Embryonic facial prominence (tissue), 1 donor: ENCODE measurements at regions not wholly inside any gene's neighbourhood (a gene's known extent, or its start where the extent isn't known, plus 50 kb on each side); places are given as distances from the start of the nearest gene placed in this dataset.

Experiments used
- DNase-seq: peaks from one replicate; pipeline ENCODE4 v3.0.0-alpha.2; 2016; ENCODE audit errors: extremely low spot score

DNA sequence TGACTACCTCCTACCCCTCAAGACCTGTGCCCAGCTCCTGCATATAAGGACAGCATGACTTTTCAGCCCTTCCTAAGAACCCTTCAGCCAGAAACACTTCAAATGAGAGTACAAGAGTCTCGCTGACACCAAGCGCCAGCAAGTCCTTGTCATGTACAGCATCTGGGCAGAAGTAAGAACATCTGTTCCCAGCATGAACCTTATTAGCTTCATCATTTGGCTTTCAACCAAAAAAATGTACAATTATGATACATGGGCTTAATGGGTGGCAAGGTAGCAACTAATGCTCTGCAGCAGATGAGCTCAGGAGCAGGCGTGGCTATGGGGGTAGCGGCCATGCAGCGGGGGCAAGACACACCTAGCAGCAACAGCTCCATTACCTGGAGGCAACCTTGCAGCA is 487.6 kb downstream of the COG6 start:
- no peak for DNase-seq

DNA sequence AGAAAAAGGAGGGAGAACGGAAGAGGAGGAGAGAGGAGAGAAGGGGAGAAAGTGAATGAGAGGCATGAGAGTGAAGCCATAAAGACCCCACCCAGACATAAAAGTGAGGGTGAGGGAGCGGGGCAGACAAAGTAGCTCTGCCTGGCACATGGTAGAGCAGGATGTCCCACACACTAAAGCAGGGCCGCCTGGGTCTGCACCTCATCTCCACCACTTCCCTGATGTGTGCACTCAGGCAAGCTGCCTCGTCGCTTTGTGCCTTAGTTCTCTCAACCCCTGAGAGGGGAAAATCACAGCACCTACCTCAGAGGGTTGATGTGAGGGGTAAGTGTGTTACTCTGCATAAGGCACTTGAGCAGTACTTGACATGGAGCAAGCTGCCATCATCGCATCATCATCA is 488.1 kb downstream of the COG6 start:
- no peak for DNase-seq

DNA sequence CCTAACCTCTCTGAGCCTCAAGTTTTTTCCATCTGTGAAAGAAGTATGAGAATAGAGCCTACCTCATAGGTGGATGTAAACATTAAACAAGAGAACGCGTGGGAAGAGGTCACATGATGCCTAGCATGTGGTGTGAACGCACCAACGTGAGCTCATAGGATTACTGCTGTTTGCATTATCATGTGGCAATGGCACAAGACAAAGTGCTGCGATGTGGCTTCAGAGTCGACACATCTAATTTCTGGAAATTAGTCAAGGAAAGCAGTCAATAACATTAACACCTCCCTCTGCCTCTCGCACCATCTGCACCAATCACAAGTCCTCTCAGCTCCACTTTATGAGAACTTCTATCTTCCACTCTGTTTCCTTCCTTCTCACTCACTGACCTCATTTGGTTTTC is 489.7 kb downstream of the COG6 start:
- no peak for DNase-seq

DNA sequence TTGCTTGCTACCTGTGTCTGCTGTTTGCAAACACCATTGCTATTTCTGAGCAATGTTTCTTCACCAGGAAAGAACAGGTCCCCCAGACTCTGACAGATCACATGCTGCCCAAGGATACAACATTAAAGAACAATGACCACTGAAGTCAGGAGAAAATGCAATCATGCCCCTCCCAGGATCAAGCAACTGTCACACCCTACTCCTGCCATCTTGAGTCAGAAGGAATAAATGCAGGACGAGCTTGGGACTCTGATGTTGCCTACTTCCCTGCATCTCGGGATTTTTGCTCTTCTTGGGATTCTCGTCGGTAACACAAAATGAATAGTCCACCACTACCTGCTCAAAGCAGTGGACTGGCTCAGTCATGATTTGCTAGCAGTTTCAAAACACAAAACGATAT is 490.6 kb downstream of the COG6 start:
- DNase-seq = no peak

DNA sequence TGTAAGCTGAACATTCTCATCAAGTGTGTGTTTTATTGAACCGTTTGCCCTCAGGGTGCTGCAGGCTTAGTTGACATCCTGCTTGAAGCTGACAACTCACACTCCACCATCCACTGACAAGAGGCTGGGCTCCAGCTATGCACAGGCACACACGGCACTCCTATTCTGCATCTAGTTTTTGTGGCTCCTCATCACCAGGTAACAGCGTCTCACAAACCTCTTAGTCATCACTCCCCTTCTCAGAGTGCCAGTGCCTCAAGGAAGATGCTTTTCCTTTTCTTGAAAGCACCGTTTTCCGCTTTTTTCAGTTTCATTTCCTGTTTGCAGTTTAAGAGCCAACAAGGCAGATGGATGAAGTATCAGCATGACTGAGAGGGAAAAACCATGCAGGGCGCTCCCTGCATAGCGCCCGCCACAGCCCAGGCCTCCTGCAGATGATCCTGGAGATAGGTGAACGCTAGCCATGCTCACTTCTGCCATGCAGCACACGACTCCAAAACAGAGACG is 491.2 kb downstream of the COG6 start:
- no peak for DNase-seq

DNA sequence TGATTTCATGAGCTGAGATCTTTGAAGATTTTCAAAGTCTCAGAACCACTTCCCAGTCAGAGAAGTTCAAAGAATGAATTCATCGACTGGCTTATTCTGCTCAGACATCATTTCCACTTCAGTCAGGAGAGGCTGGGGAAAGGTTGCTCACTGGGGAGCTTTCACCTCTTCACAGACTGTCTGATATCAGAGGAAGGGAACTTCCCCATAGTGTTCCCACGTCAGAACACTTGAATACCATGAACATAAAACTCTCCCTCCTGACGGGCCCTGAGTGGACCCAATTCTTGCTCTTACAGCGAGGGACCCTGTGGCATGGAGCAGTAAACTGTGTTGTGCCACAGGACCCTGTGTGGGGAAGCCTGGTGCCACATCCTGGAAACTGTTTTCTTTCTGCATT is 492.6 kb downstream of the COG6 start:
- no peak for DNase-seq

DNA sequence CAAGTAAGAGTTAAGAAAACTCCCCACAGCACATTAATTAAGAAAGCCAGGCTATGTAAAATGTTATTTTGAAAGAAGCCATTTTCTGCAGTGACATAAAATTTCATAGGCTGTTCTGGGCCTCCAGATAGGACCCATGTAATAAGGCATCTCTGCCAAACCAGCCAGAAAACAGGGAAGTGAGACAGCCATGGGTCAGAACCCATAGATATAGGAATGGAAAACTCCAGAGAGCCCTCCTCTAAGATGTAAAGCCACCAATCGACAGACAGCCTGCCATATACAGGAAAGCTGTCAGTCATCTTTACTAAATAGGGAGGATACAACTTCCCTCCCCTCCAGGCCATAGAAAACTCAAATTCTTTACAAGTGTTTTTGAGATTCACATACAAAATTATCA is 493.3 kb downstream of the COG6 start:
- no peak for DNase-seq

DNA sequence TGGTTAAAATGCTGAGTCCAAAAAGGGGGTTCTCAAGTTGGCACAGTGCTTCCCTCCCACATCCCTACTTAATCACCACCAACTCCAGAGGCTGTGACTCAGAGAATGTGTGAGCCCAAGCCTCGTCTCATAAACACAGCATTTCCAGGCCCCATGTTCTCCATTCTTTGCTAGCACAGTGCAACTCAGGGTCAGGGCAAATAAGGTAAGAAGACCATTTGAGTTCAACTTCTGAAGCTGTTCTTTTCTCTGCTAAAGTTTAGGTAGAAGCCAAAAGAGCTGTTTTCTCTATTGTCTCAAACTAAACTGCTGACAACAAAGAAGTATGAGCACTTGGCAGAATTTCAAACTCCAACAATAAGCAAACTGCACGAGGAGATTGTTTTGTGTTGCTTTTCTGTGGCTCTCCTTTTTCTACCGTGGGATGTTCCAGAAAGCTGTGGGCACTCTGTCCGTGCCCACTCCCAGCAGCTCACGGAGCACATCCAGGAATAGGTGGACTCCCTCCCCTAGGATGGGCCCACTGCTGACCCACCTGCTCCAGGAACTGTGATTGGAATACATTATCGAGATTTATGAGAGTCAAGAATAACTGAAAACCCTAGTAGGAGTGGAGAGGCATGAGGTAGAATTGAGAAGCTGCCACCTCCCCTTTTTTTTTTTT is 494.3 kb downstream of the COG6 start:
- no peak for DNase-seq

DNA sequence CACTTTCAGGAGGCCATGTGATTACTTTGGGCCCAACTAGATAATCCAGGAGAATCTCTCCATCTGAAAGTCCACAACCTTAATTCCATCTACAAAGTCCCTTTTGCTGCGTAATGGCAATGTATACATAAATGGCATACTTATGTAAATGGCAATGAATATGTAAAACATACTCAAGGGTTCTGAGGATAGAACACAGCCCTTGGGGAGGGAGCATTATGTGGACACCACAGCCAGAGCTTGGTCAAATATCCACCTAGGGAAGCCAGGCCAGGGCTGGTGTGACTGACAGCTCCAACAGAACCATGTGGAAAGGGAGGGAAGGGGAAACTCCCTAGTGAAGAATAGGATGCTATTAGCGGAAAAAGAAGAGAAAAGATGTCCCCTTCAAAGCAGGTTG is 496.2 kb downstream of the COG6 start:
- no peak for DNase-seq

DNA sequence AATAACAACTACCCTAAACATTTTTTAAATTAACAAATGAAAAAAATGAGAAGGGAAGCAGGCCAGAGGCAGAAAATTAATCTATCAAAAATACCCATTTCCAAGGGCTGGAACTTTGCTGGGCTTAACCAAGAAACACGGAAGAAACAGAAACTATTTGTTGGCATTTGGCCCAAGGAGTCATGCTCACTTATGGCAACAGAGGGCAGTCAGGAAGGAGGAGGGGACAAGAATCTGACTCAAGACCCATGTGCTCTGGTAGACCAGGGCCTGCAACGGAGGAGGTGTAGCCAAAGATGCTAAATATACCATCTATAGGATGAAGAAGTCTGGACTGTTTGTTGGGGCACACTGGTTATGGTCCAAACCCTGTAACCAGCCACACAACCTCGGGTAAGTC is 496.7 kb downstream of the COG6 start:
- no peak for DNase-seq

DNA sequence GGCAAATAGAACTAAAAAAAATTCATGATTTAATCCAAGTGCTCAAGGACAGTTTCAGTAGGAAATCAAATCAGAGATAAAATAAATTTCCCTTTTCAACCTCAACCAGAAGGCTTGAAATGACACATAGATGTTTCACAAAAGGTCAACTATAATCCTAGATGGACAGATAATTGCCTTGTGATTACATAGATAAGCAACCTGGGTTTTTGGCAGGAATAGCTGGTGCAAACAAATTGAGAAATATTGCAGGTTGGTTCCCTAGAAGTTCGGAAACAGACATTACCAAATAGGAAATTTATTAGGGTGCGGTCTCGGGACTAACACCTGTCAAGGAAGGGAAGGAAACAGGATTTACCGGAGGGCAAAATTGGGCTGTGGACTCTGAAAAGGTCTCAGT is 497.5 kb downstream of the COG6 start:
- no peak for DNase-seq

DNA sequence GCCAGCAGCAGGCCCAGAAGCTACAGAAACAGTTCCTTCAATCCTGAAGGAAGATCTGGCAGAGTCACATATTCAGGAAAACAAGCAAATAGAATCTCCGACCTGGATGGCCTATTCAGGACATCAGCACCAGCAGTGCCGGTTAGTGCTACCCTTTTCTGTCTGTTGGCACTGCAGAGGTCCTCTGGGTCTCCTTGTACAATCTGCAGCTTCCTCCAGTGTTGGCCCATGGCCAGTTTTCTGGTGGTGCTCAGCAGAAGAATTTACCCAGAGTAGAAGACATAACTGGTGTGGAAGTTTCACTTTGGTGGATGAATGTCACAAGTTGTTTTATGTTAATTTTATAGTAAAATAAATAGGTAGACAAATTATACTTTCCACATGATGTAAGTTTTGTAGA is 498.1 kb downstream of the COG6 start:
- no peak for DNase-seq

DNA sequence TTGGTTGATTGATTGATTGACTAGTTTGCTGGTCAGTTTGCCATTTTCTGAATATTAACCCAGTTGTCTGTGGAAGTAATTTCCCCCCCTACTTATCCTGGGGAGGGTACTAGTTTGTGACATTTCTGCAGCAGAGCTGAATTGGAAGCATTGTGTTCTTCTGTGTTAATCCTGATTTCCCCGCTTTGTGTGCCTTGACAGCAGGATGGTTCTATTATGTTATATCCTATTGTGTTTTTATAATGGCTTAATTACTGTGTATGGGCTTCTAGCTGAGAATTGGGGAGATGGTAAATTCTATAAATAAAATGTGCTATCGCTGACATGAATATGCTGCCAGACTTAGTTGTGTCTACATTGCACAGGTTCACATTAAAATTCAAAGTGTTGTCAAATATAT is 499.7 kb downstream of the COG6 start:
- no peak for DNase-seq

DNA sequence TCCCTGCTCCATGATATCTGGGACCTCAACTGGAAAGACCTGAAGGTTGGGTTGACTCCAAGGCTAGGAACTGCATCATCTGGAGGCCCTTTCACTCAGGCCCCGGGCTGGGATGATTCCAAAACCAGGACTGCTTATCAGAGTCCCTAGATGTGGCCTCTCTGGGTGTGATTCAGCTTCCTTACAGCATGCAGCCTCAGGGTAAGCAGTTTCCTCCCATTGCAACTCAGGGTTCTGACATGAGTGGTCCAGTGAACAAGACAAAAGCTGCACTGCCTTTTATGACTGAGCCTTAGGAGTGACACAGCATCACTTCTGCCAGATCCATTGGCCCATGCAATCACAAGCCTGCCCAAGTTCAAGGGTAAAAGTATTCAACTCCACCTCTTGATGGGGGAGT is 502.8 kb downstream of the COG6 start:
- DNase-seq = no peak

DNA sequence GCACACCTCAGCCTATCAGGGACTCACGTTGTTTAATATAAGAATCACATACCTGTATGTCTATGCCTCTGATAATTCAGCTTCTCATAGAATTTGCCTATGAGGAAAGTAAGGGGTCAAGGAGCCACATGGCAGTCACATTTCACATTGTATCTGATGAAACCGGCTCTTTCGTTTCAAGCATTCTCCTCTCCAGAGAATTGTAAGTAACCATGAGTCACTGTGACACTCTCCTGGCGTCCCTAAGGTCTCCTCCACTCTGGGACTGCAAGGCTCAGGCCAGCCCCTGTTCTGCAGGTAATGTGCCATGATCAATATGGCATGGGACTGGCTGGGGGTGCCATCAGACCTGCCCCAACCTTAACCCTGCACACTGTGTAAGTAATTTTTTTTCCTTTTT is 503.3 kb downstream of the COG6 start:
- DNase-seq = no peak

DNA sequence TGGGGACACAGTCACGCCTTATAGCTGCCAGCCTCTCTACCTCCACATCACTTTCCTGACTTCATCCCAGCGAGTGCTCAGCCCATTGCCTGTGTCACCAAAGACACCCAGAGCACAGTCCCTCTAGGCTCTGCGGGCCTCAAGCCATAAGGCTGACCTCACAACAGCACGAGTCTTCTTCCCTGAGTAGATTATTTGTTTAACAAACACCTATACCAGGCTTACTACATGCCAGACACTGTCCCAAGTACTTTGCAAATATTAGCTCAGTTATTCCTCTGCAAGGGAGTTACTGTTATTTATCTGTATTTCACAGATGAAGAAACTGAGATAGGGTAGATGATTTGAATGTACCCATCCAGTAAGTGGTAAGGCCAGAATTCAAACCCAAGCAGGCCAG is 504.3 kb downstream of the COG6 start:
- DNase-seq = no peak

DNA sequence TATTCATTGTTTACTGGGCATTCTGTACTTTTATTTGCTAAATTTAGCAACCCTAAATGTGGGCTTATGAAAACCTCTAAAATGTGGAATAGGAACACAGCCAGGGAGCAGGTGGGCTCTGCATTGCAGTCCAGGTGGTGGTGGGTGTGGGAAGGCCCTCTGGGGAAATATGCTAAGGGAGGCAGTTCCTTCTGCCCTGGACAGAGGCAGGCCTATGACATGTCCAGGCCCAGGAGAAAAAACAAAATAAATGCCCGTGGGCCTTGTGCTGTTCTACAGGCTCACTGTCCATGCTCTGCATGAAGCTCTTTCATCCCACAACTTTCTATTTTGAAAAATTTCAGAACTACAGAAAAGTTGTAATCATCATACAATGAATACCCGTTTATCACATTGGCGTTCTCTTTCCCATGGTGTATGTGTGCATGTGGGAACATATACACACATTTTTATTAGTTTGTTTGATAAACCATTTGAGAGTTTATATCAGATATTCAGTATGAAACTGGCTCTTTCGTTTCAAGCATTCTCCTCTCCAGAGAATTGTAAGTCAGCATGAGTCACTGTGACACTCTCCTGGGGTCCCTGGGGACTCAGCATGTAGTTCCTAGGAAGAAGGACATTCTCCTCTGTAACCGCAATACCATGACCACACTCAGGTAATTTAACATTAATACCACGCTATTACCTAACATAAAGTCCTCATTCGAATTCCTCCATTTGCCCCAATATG is 505.3 kb downstream of the COG6 start:
- DNase-seq = no peak

DNA sequence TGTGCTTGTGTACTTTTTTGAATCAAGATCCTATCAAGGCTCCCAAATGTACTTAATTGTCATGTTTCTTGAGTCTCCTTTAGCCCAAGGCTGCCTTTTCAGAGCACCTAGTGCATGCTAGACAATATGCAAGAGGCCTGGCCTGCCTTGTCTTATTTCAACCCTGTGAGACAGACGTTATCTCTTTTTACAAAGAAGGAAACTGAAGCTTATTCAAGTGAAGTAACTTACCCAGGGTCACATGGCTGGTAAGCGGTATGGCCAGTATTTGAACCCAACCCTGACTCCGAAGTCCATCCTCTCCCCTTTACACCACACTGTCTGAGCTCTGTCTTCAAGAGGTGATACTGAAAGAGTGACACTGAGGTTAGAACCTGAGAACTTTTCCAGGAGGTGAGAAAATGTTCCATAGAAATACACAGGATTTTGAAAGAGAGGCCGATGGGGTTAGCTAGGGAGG is 505.1 kb downstream of the FOXO1 start:
- no peak for DNase-seq

DNA sequence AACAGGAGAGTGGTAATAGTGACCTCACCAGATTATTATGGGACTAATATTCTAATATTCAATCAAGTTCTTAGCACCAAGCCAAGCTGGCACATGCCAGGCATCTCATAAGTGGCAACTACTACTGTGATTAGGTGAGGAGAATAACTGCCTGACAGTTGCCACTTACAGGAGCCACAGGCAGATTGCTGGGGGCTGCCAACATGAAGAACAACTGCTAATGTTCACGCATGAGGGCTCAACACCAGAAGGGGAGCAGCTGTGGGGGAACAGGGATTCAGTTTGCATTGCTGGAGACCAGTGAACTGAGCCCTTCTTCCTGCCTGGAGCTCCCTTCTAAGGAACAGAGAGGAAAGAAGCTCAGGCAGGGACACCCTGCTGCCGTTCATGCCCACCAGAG is 504.5 kb downstream of the FOXO1 start:
- DNase-seq = no peak

DNA sequence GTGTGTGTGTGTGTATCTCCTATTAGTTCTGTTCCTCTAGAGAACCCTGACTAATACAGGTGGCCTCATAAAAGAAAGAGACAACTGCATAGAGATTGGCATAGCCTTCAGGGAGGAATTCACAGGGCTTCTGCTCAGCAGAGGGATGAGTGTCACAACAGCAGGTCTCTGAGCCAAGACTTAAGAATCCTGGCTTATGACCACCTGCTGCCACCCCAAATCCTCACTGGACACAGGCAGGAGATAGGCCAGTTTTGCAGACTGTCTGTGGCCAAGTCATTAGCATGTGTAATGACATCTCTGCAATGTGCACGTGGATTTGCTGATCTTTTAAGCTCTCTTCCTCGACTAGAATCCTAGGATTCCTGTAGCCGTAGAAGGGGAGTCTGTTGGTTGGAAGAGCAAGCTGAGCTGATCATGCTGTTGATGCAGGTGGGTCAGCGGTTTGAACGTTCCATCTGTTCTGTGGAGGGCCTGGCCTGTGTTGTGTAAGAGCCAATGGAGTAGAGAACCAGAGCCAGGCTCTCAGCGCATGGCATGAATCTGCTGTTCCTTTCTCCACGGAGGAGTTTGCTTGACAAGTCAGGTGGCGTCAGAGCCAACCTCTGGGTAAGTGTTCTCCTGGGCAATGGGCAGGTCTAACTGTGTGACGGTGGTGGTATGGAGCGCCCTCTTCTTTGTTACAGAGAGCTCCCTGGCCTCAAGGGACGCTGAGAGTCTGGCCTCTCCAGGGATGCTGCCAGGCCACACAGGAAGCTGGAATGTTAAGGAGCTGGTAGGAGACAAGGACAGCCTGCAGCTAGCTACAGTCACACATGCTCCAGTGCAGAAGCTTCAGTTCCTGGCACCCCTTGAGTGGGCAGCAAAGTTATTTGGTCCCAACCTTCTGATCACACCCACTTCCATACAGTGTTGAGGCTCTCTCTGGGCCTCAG is 503.1 kb downstream of the FOXO1 start:
- no peak for DNase-seq

DNA sequence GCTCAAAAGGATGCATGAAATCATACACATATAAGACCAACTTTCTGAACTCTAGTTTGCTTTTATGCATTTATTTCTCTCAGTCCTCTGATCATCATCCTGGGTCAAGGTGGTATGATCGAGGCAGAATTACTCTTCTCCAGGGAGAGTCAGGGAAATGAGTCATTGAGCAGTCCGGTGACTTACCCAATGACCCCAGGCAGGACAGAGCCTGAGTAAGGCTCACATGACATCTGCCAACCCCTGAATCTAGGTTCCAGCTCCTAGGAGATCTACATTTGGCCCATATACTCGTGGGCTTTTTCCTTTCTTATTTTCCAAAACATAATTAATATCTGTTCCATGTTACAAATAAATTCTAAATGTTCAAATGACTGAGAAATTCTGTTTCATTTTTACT is 502.3 kb downstream of the FOXO1 start:
- DNase-seq = no peak

DNA sequence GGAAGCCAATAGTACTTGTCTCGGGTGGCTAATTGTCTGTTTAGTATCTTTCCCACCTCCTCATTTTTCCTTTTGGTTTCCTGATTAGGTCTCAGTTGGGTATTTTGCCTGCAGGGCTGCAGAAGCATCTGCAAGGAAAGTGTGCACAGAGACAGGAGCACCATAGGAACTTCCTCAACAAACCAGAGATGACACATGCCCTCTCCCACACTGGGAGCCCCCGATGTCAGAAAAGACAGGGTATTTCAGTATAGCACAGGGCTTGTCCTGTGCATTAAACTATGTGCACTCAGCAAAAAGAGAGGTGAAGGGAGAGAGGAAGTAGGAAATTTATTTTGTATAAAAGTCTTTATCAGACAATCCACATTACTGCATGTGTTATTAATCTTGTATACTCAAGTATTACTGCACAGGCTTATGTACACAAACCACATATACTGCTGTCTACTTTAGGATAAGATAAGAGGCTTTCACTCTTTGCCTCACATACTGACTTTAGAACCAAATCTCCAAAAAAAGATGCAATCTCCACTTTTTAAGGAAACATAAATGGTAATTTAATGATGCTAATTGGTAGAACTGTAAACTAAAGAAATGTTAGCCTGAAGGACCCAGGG is 501.0 kb downstream of the FOXO1 start:
- DNase-seq = no peak
